ENCODE measurements at regions not wholly inside any gene's neighbourhood (a gene's known extent, or its start where the extent isn't known, plus 50 kb on each side); places are given as distances from the start of the nearest gene placed in this dataset.

- BruUV-seq (replicated peaks), result no TSS peak
- Histone ChIP-seq H3K9ac (replicated peaks; ENCODE audit: extremely low read depth, insufficient read depth, low read length) (no peak overlapping the region), H3K27ac (ENCODE audit: insufficient read depth, low read depth, low read length) (no peak overlapping the region), H3K36me3 (ENCODE audit: control insufficient read depth in 2 of 2, extremely low read depth in 1 of 2, insufficient read depth in 2 of 2, low read length in 2 of 2) (no peaks in the 10 kb centered on the region), H3K27me3 (ENCODE audit: control insufficient read depth in 2 of 2, insufficient read depth in 2 of 2, low read length in 2 of 2) (no peaks in the 10 kb centered on the region), H3K4me2 (ENCODE audit: insufficient read depth, low read length) (no peak overlapping the region), H3K4me1 (ENCODE audit: control insufficient read depth, extremely low read depth, insufficient read depth, low read length) (no peaks in the 10 kb centered on the region), H2AFZ (ENCODE audit: low read depth, low read length) (no peak overlapping the region), H3K4me3 (replicated peaks in 1 of 3; ENCODE audit: insufficient read depth in 1 of 3, low read depth in 1 of 3, low read length in 3 of 3) (no peak overlapping the region), H4K20me1 (replicated peaks; ENCODE audit: control insufficient read depth, extremely low read depth, insufficient read depth, low read length) (no peaks in the 10 kb centered on the region), H3K9me3 (replicated peaks; ENCODE audit: control insufficient read depth, insufficient read depth, low read length) (peaks cover 3% of the 10 kb centered on the region), H3K79me2 (ENCODE audit: control insufficient read depth, insufficient read depth, low read length) (no peaks in the 10 kb centered on the region), H3K9me1 (replicated peaks; ENCODE audit: control insufficient read depth, extremely low read depth, insufficient read depth, low read length) (no peaks in the 10 kb centered on the region)
- DNase-seq (ENCODE audit: low read depth, low spot score) (no peak), FAIRE-seq (no peak)
- dilution Hi-C loops (cut with MboI; ENCODE audit: extremely low pct_ligation_motif_present, low sequenced_read_pairs), result no loop called here
- ChIA-PET CTCF (no interaction called here), POLR2A (no interaction called here)
- intact Hi-C loops (cut with micrococcal nuclease), result no loop called here
- TF ChIP-seq JUN (IDR thresholded peaks at IDR 0.05; ENCODE audit: borderline replicate concordance, insufficient read depth, insufficient read length, low read depth) (no peak), CTCF (IDR thresholded peaks at IDR 0.05; ENCODE audit: extremely low read depth in 1 of 2, insufficient read depth in 1 of 2, low read depth in 1 of 2, low read length in 2 of 2) (no peak), MAX (IDR thresholded peaks at IDR 0.05; ENCODE audit: insufficient read depth, insufficient read length) (no peak), GATA2 (IDR thresholded peaks at IDR 0.05; ENCODE audit: insufficient read depth, insufficient read length, low read depth, low read length) (no peak), EZH2 (IDR thresholded peaks at IDR 0.05; ENCODE audit: borderline replicate concordance, low read depth, low read length, severe bottlenecking) (no peak), MYC (IDR thresholded peaks at IDR 0.05; ENCODE audit: low read depth, low read length) (no peak), FOS (IDR thresholded peaks at IDR 0.05; ENCODE audit: borderline replicate concordance, insufficient read depth, low read length) (no peak), POLR2AphosphoS5 (IDR thresholded peaks at IDR 0.05; ENCODE audit: insufficient read depth, low read depth, low read length) (no peak), POLR2A (IDR thresholded peaks at IDR 0.05; ENCODE audit: low read depth, low read length) (no peak)
Observed at GRCh38 chr18:38243291-38243690, 677.7 kb upstream of the CELF4 start.

Measured in endothelial cell of umbilical vein (primary cell).